DND-41 (cell line): ENCODE measurements at regions not wholly inside any gene's neighbourhood (a gene's known extent, or its start where the extent isn't known, plus 50 kb on each side); places are given as distances from the start of the nearest gene placed in this dataset.

ENCODE experiments used
- ATAC-seq: fragments of 200-7000 bp; cut with Tn5 transposase; 3 replicates; pipeline ENCODE4 v1.9.1; 2021; ENCODE audit warnings: low read depth; ENCODE audit not compliant: insufficient read depth
- DNase-seq: peaks from one replicate; pipeline ENCODE4 v3.0.0-alpha.2; 2020
- H2AFZ ChIP-seq: 2 replicates; pipeline ENCODE4 v1.6.0; 2012; ENCODE audit warnings: low read depth, low read length
- H3K27ac ChIP-seq: 2 replicates; pipeline ENCODE4 v1.5.1; 2012; ENCODE audit warnings: low read length, inconsistent platforms
- H3K27me3 ChIP-seq: fragments of 200-600 bp; sonication (generic); 2 replicates; pipeline ENCODE4 v1.6.0; 2012; ENCODE audit warnings: low read length, mild to moderate bottlenecking, inconsistent platforms; ENCODE audit not compliant: insufficient read depth, poor library complexity
- H3K36me3 ChIP-seq: 2 replicates; pipeline ENCODE4 v1.5.1; 2012; ENCODE audit warnings: low read length, inconsistent platforms; ENCODE audit not compliant: insufficient read depth
- H3K4me1 ChIP-seq: 2 replicates; pipeline ENCODE4 v1.5.1; 2012; ENCODE audit warnings: mild to moderate bottlenecking, low read length; ENCODE audit not compliant: insufficient read depth
- H3K4me2 ChIP-seq: 2 replicates; pipeline ENCODE4 v1.6.0; 2012; ENCODE audit warnings: mild to moderate bottlenecking, moderate library complexity, low read length, inconsistent platforms; ENCODE audit not compliant: insufficient read depth
- H3K4me3 ChIP-seq, 2 experiments: fragments of 200-600 bp in 1 of 2; shearing (Covaris generic) in 1 of 2; 2 replicates each; pipeline ENCODE4 v1.5.1; 2012 to 2016; ENCODE audit warnings: inconsistent platforms in 2 of 2, low read length in 2 of 2, mild to moderate bottlenecking in 2 of 2, low read depth in 1 of 2, moderate library complexity in 1 of 2
- H3K79me2 ChIP-seq: 2 replicates; pipeline ENCODE4 v1.6.0; 2012; ENCODE audit warnings: low read length, inconsistent platforms; ENCODE audit not compliant: insufficient read depth
- H3K9ac ChIP-seq: 2 replicates; pipeline ENCODE4 v1.6.0; 2012; ENCODE audit warnings: low read depth, mild to moderate bottlenecking, inconsistent platforms, low read length, moderate library complexity
- H3K9me3 ChIP-seq: 2 replicates; pipeline ENCODE4 v1.5.1; 2012; ENCODE audit warnings: low read length, moderate library complexity, mild to moderate bottlenecking, inconsistent platforms; ENCODE audit not compliant: insufficient read depth, severe bottlenecking
- H4K20me1 ChIP-seq: 2 replicates; pipeline ENCODE4 v1.6.0; 2012; ENCODE audit warnings: low read length; ENCODE audit not compliant: insufficient read depth
- EZH2 ChIP-seq: IDR thresholded peaks from 3 replicates; pipeline ENCODE4 v1.6.1; 2012; ENCODE audit warnings: borderline replicate concordance, low read depth, mild to moderate bottlenecking, moderate library complexity, low read length, inconsistent platforms; ENCODE audit not compliant: severe bottlenecking
- TF ChIP-seq, protein P1 (sequence below): IDR thresholded peaks from 2 replicates; pipeline ENCODE4 v1.5.1; 2012; ENCODE audit warnings: borderline replicate concordance, low read length, moderate library complexity, mild to moderate bottlenecking; ENCODE audit not compliant: poor library complexity, severe bottlenecking; ENCODE audit errors: extremely low read depth

DNA sequence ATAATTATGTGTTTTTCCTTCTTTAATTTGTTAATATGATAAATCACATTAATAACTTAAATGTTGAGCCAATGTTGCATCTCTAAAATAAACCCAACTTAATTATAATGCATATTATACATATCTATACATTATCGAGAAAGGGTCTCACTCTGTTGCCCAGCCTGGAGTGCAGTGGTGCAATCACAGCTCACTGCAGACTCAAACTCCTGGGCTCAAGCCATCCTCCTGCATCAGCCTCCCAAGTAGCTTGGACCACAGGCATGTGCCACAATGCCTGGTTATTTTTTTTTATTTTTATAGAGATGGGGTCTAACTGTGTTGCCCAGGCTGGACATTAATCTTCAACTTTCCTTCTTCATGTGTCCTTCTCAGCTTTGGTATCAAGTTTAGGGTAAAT, 98.9 kb downstream of the INHBA start:
- Histone ChIP-seq H3K9me3 (no peaks in the 10 kb centered on the region), H4K20me1 (no peaks in the 10 kb centered on the region), H3K4me3 (no peak overlapping the region), H3K27ac (no peak overlapping the region), H3K36me3 (no peaks in the 10 kb centered on the region), H3K9ac (no peak overlapping the region), H3K27me3 (no peaks in the 10 kb centered on the region), H3K79me2 (no peaks in the 10 kb centered on the region), H3K4me1 (no peaks in the 10 kb centered on the region), H2AFZ (no peak overlapping the region), H3K4me2 (no peak overlapping the region)
- ATAC-seq (no peak), DNase-seq (no peak)
- TF ChIP-seq, protein P1, sequence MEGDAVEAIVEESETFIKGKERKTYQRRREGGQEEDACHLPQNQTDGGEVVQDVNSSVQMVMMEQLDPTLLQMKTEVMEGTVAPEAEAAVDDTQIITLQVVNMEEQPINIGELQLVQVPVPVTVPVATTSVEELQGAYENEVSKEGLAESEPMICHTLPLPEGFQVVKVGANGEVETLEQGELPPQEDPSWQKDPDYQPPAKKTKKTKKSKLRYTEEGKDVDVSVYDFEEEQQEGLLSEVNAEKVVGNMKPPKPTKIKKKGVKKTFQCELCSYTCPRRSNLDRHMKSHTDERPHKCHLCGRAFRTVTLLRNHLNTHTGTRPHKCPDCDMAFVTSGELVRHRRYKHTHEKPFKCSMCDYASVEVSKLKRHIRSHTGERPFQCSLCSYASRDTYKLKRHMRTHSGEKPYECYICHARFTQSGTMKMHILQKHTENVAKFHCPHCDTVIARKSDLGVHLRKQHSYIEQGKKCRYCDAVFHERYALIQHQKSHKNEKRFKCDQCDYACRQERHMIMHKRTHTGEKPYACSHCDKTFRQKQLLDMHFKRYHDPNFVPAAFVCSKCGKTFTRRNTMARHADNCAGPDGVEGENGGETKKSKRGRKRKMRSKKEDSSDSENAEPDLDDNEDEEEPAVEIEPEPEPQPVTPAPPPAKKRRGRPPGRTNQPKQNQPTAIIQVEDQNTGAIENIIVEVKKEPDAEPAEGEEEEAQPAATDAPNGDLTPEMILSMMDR = no peak
- no peak for TF ChIP-seq EZH2

DNA sequence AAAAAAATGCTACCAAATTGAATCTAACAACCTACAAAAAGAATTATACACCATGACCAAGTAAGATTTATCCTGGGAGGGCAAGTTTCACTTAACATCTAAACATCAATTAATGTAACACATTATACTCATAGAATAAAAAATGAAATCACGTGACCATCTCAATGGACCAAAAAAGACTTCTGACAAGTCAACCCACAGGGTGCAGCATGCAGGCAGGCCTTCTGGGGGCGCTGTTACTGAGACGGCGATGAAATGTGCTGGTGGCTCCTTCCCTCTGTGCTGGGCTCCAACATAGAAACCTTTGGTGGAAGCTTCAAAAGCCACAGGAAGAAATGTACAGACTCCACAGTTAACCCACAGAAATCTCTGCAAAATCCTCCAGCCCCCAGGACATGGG, 103.1 kb downstream of the INHBA start:
- Histone ChIP-seq H2AFZ (no peak overlapping the region), H3K27ac (no peak overlapping the region), H3K79me2 (no peaks in the 10 kb centered on the region), H3K9me3 (peaks cover 4% of the 10 kb centered on the region), H3K27me3 (no peaks in the 10 kb centered on the region), H3K4me1 (no peaks in the 10 kb centered on the region), H3K36me3 (no peaks in the 10 kb centered on the region), H3K4me3 (no peak overlapping the region), H4K20me1 (no peaks in the 10 kb centered on the region), H3K4me2 (no peak overlapping the region), H3K9ac (no peak overlapping the region)
- ATAC-seq (no peak), DNase-seq (no peak)
- TF ChIP-seq, protein P1 = peak; percentile 25
- no peak for TF ChIP-seq EZH2

DNA sequence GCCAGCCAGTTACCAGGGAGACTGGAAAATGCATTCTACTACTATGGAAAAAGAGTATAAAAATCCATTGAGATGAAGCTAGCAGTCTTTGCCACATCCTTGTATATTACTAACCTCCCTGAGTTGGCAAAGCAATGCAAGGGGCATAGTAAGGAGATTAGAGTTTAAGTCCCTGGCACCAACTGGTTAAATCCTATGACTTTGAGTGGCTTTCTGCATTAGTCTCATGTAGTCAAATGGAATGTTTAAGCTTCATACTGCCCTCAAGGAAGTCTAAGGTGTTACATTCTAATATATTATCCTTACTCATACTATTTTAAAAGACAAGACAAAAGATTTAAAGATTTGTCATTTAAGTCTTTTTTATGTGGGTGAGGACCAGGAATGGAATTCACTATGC, 110.1 kb downstream of the INHBA start:
- peaks cover 4% of the 10 kb centered on the region for H3K9me3 ChIP-seq
- no peaks in the 10 kb centered on the region for H4K20me1 ChIP-seq
- ATAC-seq (no peak), DNase-seq (no peak)
- H3K27ac ChIP-seq = no peak overlapping the region
- H3K4me2 ChIP-seq = no peak overlapping the region
- H3K4me1 ChIP-seq = no peaks in the 10 kb centered on the region
- H3K79me2 ChIP-seq = no peaks in the 10 kb centered on the region
- no peak for TF ChIP-seq EZH2
- TF ChIP-seq, protein P1 = no peak
- H2AFZ ChIP-seq = no peak overlapping the region
- no peaks in the 10 kb centered on the region for H3K36me3 ChIP-seq
- H3K9ac ChIP-seq = no peak overlapping the region
- no peak overlapping the region for H3K4me3 ChIP-seq
- H3K27me3 ChIP-seq = no peaks in the 10 kb centered on the region

DNA sequence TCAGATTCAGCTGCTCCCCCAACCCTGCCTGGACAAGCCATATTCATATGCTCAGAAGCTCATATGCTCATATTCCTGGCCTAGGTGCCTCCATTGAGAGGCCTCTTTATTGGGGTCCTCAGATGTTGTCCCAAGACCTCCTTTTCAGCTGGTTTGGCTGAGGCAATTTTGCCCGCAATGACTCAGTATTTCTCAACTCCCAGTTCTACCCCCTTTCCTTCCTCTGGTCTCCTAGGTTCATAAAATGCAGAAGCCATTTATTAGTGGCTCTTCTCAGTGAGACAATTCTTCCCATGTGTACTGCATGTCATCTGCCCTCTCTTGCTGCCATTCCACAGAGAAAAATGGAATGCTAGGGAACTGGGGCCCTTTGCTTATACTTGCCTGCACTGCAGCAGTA, 110.7 kb downstream of the INHBA start:
- no peak for TF ChIP-seq EZH2
- TF ChIP-seq, protein P1 = no peak
- H3K4me1 ChIP-seq = no peaks in the 10 kb centered on the region
- H3K4me3 ChIP-seq = no peak overlapping the region
- no peaks in the 10 kb centered on the region for H3K27me3 ChIP-seq
- H3K36me3 ChIP-seq = no peaks in the 10 kb centered on the region
- no peak overlapping the region for H3K27ac ChIP-seq
- ATAC-seq (no peak), DNase-seq (no peak)
- no peaks in the 10 kb centered on the region for H3K79me2 ChIP-seq
- no peak overlapping the region for H3K9ac ChIP-seq
- H3K9me3 ChIP-seq = peaks cover 4% of the 10 kb centered on the region
- H3K4me2 ChIP-seq = no peak overlapping the region
- no peaks in the 10 kb centered on the region for H4K20me1 ChIP-seq
- H2AFZ ChIP-seq = no peak overlapping the region
